ENCODE measurements at regions not wholly inside any gene's neighbourhood (a gene's known extent, or its start where the extent isn't known, plus 50 kb on each side); places are given as distances from the start of the nearest gene placed in this dataset.

GRCh38 chr10:53140506-53140905 lies 367.9 kb upstream of the MBL2 start:
- DNase-seq = no peak

GRCh38 chr10:53135897-53136253 lies 363.3 kb upstream of the MBL2 start:
- no peak for DNase-seq

- no peak for DNase-seq
Observed at GRCh38 chr10:53135213-53135896, 362.8 kb upstream of the MBL2 start.

GRCh38 chr10:53134050-53134449 lies 361.5 kb upstream of the MBL2 start:
- no peak for DNase-seq

- DNase-seq = no peak
Observed at GRCh38 chr10:53130337-53130736, 357.8 kb upstream of the MBL2 start.

- no peak for DNase-seq
Observed at GRCh38 chr10:53127686-53128085, 355.1 kb upstream of the MBL2 start.

- no peak for DNase-seq
Observed at GRCh38 chr10:53123311-53123710, 350.7 kb upstream of the MBL2 start.

GRCh38 chr10:53122281-53122680 lies 349.7 kb upstream of the MBL2 start:
- DNase-seq = no peak

GRCh38 chr10:53115660-53116059 lies 343.1 kb upstream of the MBL2 start:
- DNase-seq = no peak

GRCh38 chr10:53111529-53111928 lies 338.9 kb upstream of the MBL2 start:
- DNase-seq = no peak

GRCh38 chr10:53109320-53109719 lies 336.7 kb upstream of the MBL2 start:
- no peak for DNase-seq

- no peak for DNase-seq
Observed at GRCh38 chr10:53108317-53108934, 335.8 kb upstream of the MBL2 start.

- DNase-seq = no peak
Observed at GRCh38 chr10:53107711-53108110, 335.1 kb upstream of the MBL2 start.

- no peak for DNase-seq
Observed at GRCh38 chr10:53102424-53102823, 329.8 kb upstream of the MBL2 start.

- DNase-seq = no peak
Observed at GRCh38 chr10:53093878-53094277, 321.3 kb upstream of the MBL2 start.

GRCh38 chr10:53091574-53091973 lies 319.0 kb upstream of the MBL2 start:
- no peak for DNase-seq

- no peak for DNase-seq
Observed at GRCh38 chr10:53088961-53089360, 316.4 kb upstream of the MBL2 start.

GRCh38 chr10:53079283-53079682 lies 306.7 kb upstream of the MBL2 start:
- DNase-seq = no peak

GRCh38 chr10:53076948-53077347 lies 304.4 kb upstream of the MBL2 start:
- no peak for DNase-seq

GRCh38 chr10:53075469-53075868 lies 302.9 kb upstream of the MBL2 start:
- DNase-seq = no peak

- no peak for DNase-seq
Observed at GRCh38 chr10:53072144-53072543, 299.6 kb upstream of the MBL2 start.

GRCh38 chr10:53071505-53072125 lies 299.0 kb upstream of the MBL2 start:
- no peak for DNase-seq

GRCh38 chr10:53069013-53069412 lies 296.4 kb upstream of the MBL2 start:
- no peak for DNase-seq

- no peak for DNase-seq
Observed at GRCh38 chr10:53064614-53065013, 292.0 kb upstream of the MBL2 start.

GRCh38 chr10:53063805-53064204 lies 291.2 kb upstream of the MBL2 start:
- no peak for DNase-seq

Data from eye (tissue), 1 donor.